Panc1 (cell line): ENCODE measurements at regions not wholly inside any gene's neighbourhood (a gene's known extent, or its start where the extent isn't known, plus 50 kb on each side); places are given as distances from the start of the nearest gene placed in this dataset.

Experiments
- ATAC-seq: fragments of 200-7000 bp; cut with Tn5 transposase; 2 replicates; pipeline ENCODE4 v1.9.1; 2020; ENCODE audit warnings: mild to moderate bottlenecking, moderate library complexity
- BruUV-seq: library from RNA; stranded (reverse); fragments of 400-500 nt; replicated peaks from 2 replicates; lab custom pipeline; 2021; lab: Mats Ljungman, UMichigan
- CTCF ChIA-PET: fragments of 300-600 bp; sonication (Branson Sonifier 250); formaldehyde crosslinking; loops from one replicate; lab custom pipeline; 2022; ENCODE audit warnings: antibody characterized with exemption; lab: Charles Lee
- POLR2A ChIA-PET: fragments of 300-600 bp; sonication (Branson Sonifier 250); formaldehyde crosslinking; loops from one replicate; lab custom pipeline; 2022; ENCODE audit warnings: antibody characterized with exemption; lab: Charles Lee
- DNase-seq: peaks from one replicate; pipeline ENCODE4 v3.0.0-alpha.2; 2010; ENCODE audit warnings: low read depth, low spot score
- H3K27ac ChIP-seq: 2 replicates; pipeline ENCODE4 v1.5.1; 2011; ENCODE audit warnings: mild to moderate bottlenecking, low read length, inconsistent platforms
- H3K27me3 ChIP-seq: fragments of 200-500 bp; sonication (Bioruptor generic); 2 replicates; pipeline ENCODE4 v1.6.0; 2014; ENCODE audit warnings: low read length, inconsistent platforms; ENCODE audit not compliant: control insufficient read depth, insufficient read depth
- H3K36me3 ChIP-seq: fragments of 200-500 bp; sonication (Bioruptor generic); 2 replicates; pipeline ENCODE4 v1.5.1; 2014; ENCODE audit warnings: inconsistent platforms, mild to moderate bottlenecking, low read length, moderate library complexity; ENCODE audit not compliant: control insufficient read depth, insufficient read depth
- H3K4me1 ChIP-seq: 2 replicates; pipeline ENCODE4 v1.5.1; 2011; ENCODE audit warnings: inconsistent platforms, mild to moderate bottlenecking, low read length, moderate library complexity; ENCODE audit not compliant: control insufficient read depth, insufficient read depth
- H3K4me3 ChIP-seq, 2 experiments: 2 replicates each; pipeline ENCODE4 v1.5.1; 2011 to 2012; ENCODE audit warnings: low read depth in 2 of 2, low read length in 2 of 2, mild to moderate bottlenecking in 2 of 2, inconsistent platforms in 1 of 2, moderate library complexity in 1 of 2
- H3K9me3 ChIP-seq: fragments of 200-500 bp; sonication (Bioruptor generic); 2 replicates; pipeline ENCODE4 v1.5.1; 2014; ENCODE audit warnings: low read depth, mild to moderate bottlenecking, inconsistent platforms, low read length, moderate library complexity; ENCODE audit not compliant: control insufficient read depth, insufficient read depth
- CTCF ChIP-seq: fragments of 450-650 bp; IDR thresholded peaks from 2 replicates; pipeline ENCODE4 v1.5.1; 2017; ENCODE audit warnings: mild to moderate bottlenecking
- POLR2AphosphoS5 ChIP-seq: IDR thresholded peaks from 2 replicates; pipeline ENCODE4 v1.6.1; 2012; ENCODE audit warnings: mild to moderate bottlenecking, low read depth, low read length, moderate library complexity
- REST ChIP-seq, 2 experiments: IDR thresholded peaks; 2 replicates each; pipeline ENCODE4 v1.6.1; 2011 to 2012; ENCODE audit warnings: low read depth in 2 of 2, control low read depth in 1 of 2, low read length in 1 of 2, mild to moderate bottlenecking in 1 of 2, moderate library complexity in 1 of 2; ENCODE audit not compliant: insufficient read depth in 1 of 2
- SIN3A ChIP-seq: IDR thresholded peaks from 2 replicates; pipeline ENCODE4 v1.6.1; 2012; ENCODE audit warnings: low read depth, mild to moderate bottlenecking, low read length, moderate library complexity, borderline replicate concordance; ENCODE audit not compliant: insufficient read depth
- TCF7L2 ChIP-seq: IDR thresholded peaks from 2 replicates; pipeline ENCODE4 v1.6.1; 2011; ENCODE audit warnings: mild to moderate bottlenecking, low read depth, low read length, inconsistent platforms
- in situ Hi-C: cut with HindIII; loops from 2 replicates; pipeline ENCODE4 v1.10.0; 2016; ENCODE audit warnings: low sequenced_read_pairs, low pct_unique_long_range_greater_than_20kb
- intact Hi-C: fragments of 100-400 bp; cut with micrococcal nuclease; formaldehyde crosslinking; loops from one replicate; pipeline ENCODE4 v1.10.0; 2022; ENCODE audit not compliant: unreplicated experiment

GRCh38 chr13:106905380-106906162, 337.6 kb upstream of the ARGLU1 start:
- intact Hi-C loops (no loop called here), in situ Hi-C loops (no loop called here)
- no peak for TF ChIP-seq REST (IDR thresholded peaks at IDR 0.05; ENCODE audit: insufficient read depth in 1 of 2, low read depth in 2 of 2, low read length in 1 of 2)
- TF ChIP-seq TCF7L2 = no peak
- TF ChIP-seq SIN3A = no peak
- TF ChIP-seq CTCF = no peak
- no peak for TF ChIP-seq POLR2AphosphoS5
- no peak for ATAC-seq
- no peak overlapping the region for H3K27ac ChIP-seq
- DNase-seq = no peak
- H3K4me3 ChIP-seq = no peak overlapping the region
- ChIA-PET CTCF (no interaction called here), POLR2A (no interaction called here)
- BruUV-seq = no TSS peak
- H3K9me3 ChIP-seq = no peaks in the 10 kb centered on the region
- no peaks in the 10 kb centered on the region; the same call in 1 of the 2 replicates for H3K27me3 ChIP-seq
- no peaks in the 10 kb centered on the region for H3K36me3 ChIP-seq
- no peaks in the 10 kb centered on the region for H3K4me1 ChIP-seq

- CTCF ChIA-PET = no interaction called here
- Histone ChIP-seq H3K4me1 (no peaks in the 10 kb centered on the region), H3K27ac (no peak overlapping the region), H3K9me3 (no peaks in the 10 kb centered on the region), H3K27me3 (no peaks in the 10 kb centered on the region), H3K4me3 (no peak overlapping the region), H3K36me3 (no peaks in the 10 kb centered on the region)
- TF ChIP-seq CTCF (no peak), REST (IDR thresholded peaks at IDR 0.05; ENCODE audit: insufficient read depth in 1 of 2, low read depth in 2 of 2, low read length in 1 of 2) (no peak), POLR2AphosphoS5 (no peak), SIN3A (no peak), TCF7L2 (no peak)
- intact Hi-C loops (no loop called here), in situ Hi-C loops (no loop called here)
- DNase-seq (no peak), ATAC-seq (no peak)
- no TSS peak for BruUV-seq
- POLR2A ChIA-PET = interaction anchor here (0.5 kb wide), 1 partner anchor 34 kb away, joined by 3 read pairs; no protein-coding TSS in a partner anchor
These were observed 331.5 kb upstream of the ARGLU1 start for GRCh38 chr13:106899442-106899841.
